Transverse colon (tissue), 4 donors: ENCODE measurements at regions not wholly inside any gene's neighbourhood (a gene's known extent, or its start where the extent isn't known, plus 50 kb on each side); places are given as distances from the start of the nearest gene placed in this dataset.

Experiments
- CTCF ChIP-seq, 5 experiments: fragments of 200-600 bp in 3 of 5; fragments of 450-650 bp in 2 of 5; sonication (generic) in 3 of 5; IDR thresholded peaks; 1 replicate in 2 of 5; 2 replicates in 3 of 5; pipeline ENCODE4 v1.5.1; 2016 to 2017; ENCODE audit warnings: antibody characterized with exemption in 5 of 5, inconsistent platforms in 3 of 5, mild to moderate bottlenecking in 2 of 5, moderate library complexity in 1 of 5
- EP300 ChIP-seq: sonication (generic); formaldehyde crosslinking; IDR thresholded peaks from one replicate; pipeline ENCODE4 v1.6.1; 2017; ENCODE audit warnings: antibody characterized with exemption, low read depth
- POLR2AphosphoS5 ChIP-seq, 3 donors: sonication (generic); formaldehyde crosslinking; IDR thresholded peaks; one replicate each; pipeline ENCODE4 v1.6.1; 2016; ENCODE audit warnings: antibody characterized with exemption in 3 of 3

- no peak for TF ChIP-seq CTCF (IDR thresholded peaks at IDR 0.05)
- TF ChIP-seq POLR2AphosphoS5 (IDR thresholded peaks at IDR 0.05): no peak
- TF ChIP-seq EP300: no peak
Measured at GRCh38 chr11:70549796-70550195, 151.5 kb downstream of the CTTN start.
